Heart left ventricle (tissue), 13 donors: ENCODE measurements at regions not wholly inside any gene's neighbourhood (a gene's known extent, or its start where the extent isn't known, plus 50 kb on each side); places are given as distances from the start of the nearest gene placed in this dataset.

ENCODE experiments used
- CTCF ChIP-seq, 12 donors: fragments of 200-600 bp; sonication (generic) in 4 of 12; IDR thresholded peaks; one replicate each; pipeline versions ENCODE4 v1.5.0 to v1.8.0; 2018 to 2022; ENCODE audit warnings: antibody characterized with exemption in 12 of 12, mild to moderate bottlenecking in 5 of 12
- POLR2A ChIP-seq, 2 donors: fragments of 450-650 bp; IDR thresholded peaks; one replicate each; pipeline ENCODE4 v1.6.1; 2017; ENCODE audit warnings: antibody characterized with exemption in 2 of 2, mild to moderate bottlenecking in 2 of 2, moderate library complexity in 2 of 2
- donor health status: ischemic (EF 13 %, LVEDD 7.1; RV severe dilation, severe dysfunction).
- donor health status: DM: no; HTN: yes; CAD: no.
- donor health status: DM: no; HTN: no; CAD: no.
- donor health status: ischemic (EF 25% LVEDD 6.9; RV normal size, moderate dysfunction).
- donor health status: ischemic (EF 25% LVEDD 5.7; RV mildly dilated, moderate dysfunction).
- donor health status: ischemic (EF 35%, LVEDD 5.7; RV mildly dilated, moderate dysfunction).
- donor health status: nonischemic (EF 11% LVEDD 7.7; RV severe dilation, severe dysfunction).
- donor health status: DM: yes; HTN: yes; CAD: no.
- donor health status: PGD.
- donor health status: ischemic (EF 29% LVEDD 5.4; RV normal size, mild dysfunction).
- donor health status: nonischemic (EF 23%, LVEDD 6.1; RV moderate dilation, normal function).

DNA sequence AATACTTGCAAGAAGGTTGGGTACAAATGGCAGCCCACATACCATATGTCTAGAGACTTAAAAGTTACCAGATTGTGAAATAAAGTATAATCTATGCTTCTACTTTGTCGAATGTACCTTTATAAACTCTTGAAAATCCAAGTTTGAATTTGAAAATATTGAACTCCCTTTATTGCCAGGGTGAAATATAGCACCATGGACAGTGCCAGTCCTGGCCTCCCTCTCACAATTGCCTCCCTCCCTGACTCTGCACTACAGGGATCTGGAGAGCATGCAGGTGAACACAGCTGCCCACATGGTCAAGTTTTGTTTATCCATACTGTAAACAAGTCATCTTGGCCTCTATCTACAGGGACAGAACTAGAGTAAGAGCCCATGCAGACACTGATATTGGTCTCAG is 394.1 kb upstream of the SLITRK6 start:
- TF ChIP-seq CTCF (IDR thresholded peaks at IDR 0.05) (no peak), POLR2A (IDR thresholded peaks at IDR 0.05) (no peak)
